GDM1 (cell line): ENCODE measurements at regions not wholly inside any gene's neighbourhood (a gene's known extent, or its start where the extent isn't known, plus 50 kb on each side); places are given as distances from the start of the nearest gene placed in this dataset.

Experiments
- DNase-seq: peaks from one replicate; lab custom pipeline; 2025; lab: John Stamatoyannopoulos, UW

DNA sequence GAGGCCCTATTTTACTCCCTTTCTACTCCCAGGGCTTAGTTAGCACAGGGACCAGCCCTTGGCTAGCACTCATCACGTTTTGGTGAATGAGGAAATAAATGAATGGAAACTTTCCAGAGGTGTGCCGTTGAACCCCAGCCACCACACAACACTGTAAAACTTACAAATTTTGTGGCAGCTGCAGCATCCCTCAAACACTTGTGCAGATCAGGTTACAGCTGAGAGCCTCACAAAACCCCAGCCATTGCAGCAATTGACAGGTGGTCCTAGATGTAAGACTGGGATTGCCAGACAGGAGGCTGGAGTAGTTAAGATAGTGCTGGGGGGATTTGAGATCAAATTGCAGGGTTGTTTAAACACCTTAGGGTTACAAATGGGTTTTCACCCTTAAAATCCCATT, 482.2 kb upstream of the KIF2A start:
- no peak for DNase-seq

DNA sequence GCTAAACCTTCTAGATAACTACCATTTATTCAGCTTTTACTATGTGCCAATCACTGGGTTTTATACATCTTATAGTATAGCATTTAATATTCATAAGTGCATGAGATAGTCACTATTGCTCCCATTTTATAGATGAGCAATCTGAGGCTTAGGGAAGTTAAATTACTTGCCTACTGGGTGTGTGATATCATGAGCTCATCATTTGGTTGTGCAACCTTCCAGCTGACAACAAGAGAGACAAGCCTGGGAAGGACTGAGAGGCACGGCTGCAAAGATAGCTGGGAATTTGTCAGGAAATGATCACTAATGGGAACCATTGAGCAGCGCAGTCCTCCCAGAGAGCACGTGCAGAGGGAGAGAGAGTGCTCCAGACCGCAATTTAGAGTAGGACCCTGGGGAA, 481.6 kb upstream of the KIF2A start:
- DNase-seq: no peak

DNA sequence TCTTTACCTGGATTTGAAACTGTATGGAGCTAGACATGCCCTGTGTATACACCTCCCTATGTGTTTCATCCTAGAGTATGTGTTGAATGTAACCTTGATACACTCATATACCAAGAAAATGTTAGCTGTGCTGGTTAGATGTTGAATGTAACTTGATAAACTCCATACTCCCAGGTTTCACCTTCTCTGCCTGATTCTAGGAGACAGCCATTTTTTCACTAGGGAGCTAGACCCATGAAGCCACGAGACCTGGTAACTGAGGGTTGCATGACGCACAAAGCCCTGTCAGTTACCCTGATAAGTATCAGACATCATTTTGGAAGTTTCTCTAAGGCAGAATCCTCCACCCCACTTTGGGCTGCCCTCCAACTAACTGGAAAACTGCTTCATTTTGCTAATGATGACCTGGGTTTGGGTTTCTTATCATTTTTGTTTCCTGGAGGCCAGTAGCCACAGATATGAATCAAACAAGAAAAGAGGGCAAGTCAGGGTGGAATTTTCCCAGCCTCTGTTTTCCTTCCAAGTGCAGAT, 478.5 kb upstream of the KIF2A start:
- DNase-seq: no peak

DNA sequence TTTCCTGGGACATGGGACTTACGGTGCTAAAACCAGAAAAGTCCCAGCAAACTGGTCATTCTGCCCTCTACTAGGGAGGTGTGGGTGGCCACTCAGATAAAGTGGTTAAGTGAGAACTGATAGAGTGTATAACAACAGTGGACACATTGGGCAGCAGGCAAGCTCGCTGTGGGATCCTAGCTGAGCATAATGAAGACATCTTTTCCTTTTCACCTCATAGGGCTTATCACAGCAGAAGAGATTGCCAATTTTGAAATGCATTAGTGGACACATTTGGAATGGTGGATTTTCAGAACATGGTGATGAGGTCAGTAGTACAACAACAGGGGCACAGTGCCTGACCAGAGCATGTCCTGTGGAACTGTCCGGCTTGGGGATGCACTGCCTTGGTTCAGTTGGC, 477.1 kb upstream of the KIF2A start:
- DNase-seq: no peak

DNA sequence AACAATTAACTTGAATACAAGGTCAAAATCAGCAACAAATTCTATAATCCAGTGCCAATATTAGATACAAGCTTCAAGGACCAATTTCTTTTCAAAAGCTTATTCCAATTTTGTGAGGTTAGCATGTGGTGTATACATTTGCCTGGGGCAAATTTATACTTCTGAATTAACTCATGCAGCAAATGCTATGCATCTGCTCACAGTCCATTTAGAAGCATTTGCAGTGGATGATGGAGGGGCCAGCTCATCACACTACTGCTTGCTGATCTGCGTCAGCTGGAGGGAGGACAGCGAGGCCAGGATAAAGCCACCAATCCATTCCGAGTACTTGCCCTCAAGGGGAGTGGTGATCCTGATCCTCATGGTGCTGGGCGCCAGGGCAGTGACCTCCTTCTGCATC, 474.3 kb upstream of the KIF2A start:
- DNase-seq: no peak

DNA sequence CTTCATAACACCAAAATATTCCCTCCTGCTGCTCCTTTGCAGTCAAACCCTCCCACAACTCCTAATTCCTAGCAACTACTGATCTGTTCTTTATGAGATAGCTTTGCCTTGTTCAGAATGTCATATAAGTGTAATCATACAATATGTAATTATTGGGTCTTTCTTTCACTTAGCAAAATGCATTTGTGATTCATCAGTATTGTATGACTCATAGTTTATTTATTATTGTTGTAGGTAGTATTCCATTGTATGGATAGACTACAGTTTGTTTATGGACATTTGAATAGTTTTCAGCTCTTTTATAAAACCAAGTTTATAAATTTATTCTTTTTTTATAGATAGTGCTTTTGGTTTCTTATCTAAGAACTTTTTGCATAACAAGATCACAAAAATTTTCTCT, 468.2 kb upstream of the KIF2A start:
- no peak for DNase-seq

DNA sequence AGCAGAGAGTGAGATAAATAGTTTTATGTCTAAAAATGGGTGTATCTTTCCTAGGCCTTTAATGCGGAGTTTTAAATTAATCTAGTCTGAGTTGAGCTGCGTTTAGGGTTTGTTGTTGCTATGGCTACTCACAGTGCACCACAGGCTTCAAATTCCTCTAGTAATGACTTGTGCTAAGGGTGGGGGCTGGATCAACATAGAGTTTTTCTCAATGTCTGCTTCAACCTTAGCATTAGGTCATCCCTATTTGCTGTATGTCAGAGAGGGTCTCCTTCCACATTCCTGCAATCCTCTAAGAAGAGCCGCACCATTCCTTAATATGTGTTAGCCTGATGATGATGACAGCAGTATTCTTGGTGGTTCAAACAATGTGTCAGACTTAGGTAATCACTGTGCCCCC, 465.6 kb upstream of the KIF2A start:
- no peak for DNase-seq

DNA sequence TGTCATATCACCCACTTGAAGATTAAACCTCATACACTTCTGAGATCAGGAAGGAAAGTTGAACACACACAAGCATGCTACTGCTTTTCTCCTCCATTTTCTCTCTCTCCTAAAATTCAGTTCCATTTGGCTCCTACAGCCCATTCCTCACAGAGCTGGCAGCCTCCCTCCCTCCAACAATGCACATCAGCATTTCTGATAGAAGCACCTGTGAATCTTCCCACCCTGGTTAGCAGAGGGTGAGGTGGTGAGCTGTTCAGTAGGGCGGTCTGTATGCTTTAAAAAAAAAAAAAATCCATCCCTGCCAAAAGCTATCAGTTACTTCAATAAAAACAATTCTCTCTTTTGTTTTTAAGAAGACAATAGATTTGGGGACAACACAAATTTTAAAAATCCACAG, 463.2 kb upstream of the KIF2A start:
- DNase-seq: no peak

DNA sequence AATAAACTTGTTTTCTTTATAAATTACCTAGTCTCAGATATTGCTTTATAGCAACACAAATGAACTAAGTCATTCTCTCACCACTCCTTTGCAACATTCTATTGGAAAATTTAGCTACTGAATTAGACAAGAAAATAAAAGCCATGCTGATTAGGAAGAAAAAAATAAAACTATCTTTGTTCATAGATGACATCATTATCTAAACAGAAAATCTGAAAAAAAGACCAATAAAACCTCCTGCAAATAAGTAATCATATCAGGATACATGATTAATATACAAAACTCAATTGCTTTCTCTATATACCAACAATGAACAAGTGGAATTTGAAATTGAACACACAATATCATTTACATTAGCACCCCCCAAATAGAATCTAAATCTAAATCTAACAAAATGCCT, 455.3 kb upstream of the KIF2A start:
- DNase-seq: no peak

DNA sequence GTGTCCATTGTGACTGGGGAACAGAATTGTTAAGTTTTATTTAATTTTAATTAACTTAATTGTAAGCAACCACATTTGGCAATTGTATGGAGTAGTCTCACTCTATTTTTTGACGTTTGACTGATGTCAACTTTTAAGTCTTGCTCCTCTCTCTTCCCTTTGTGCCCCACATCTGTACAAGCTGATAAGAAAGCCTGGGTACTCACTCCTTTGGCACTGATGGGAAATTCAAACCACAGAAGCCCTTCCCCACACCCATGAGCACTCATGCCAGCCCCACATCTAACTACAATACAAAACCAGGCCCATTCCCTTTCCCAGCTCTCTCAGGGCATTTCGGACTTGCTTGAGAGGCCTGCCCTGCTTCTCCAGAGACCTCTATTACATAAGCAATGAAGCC, 451.5 kb upstream of the KIF2A start:
- DNase-seq: no peak

DNA sequence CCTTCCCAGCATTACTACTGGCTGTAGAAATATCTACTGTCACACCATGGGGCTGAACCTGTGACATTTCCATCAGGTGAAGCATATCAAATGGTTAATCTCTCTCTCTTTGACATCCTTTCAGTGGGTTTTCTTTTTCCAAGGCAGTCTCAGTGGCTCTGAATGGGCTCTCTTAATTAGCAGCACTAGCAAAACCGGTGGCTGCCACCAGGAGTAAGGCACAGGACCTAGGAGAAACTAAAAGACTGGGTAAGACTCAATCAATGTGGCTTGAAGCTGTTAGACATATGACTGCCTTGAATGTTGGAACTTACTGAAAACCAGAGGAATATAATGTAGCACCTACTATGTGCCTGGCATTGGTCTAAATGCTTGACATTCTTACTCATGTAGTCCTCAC, 445.0 kb upstream of the KIF2A start:
- no peak for DNase-seq

DNA sequence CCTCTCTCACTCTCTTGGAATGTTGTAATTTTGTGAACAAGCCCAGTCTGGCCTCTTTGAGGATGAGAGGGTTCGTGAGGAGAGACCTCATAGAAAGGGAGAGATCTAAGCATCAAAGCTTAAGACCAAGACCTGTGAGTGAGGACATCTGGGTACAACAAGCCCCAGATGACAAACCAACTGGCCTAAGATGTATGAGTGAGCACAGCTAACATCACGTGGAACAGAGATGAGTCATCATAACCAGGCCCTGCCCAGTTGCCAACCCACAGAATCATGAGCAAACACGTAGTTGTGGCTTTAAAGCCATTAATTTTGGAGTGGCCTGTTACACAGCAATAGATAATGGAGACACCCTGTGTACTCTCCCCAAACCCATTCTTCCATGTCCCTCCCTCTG, 439.1 kb upstream of the KIF2A start:
- no peak for DNase-seq

DNA sequence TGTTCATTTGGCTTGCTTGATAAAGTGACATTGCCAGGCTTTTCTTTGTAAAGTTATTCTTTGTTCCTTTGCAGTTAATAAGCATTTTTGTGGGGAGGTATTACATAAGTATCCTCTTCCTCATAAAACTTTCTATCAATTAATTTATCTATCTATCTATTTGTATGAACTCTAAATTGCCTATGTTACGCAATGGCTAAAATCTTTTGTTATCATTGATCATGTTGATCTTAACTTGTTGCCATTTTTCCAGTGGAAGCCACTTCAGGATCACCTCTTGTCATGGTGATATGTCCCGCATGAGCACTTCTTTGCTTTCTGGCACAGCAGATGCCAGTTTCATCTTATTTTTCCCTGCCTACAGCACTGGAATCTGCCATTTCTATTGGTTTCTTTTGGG, 436.7 kb upstream of the KIF2A start:
- no peak for DNase-seq

DNA sequence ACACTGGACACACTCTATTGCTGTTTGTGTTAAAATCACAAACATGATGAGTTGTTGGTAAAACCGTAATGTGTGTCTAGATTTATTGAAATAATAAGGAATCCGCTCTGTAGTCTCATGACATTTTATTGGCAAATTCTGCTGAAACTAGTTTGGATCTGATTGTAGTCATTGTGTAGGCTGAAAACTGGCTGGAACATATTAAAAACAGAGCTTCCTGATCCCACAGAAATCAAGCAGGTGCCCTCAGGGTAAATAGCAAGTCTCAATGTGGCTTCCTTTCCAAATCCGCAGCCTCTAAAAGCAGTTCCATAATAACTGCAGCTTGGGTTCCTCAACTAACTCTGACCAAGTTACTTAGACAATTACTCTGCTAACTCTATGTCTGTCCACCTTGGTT, 427.5 kb upstream of the KIF2A start:
- DNase-seq: no peak

DNA sequence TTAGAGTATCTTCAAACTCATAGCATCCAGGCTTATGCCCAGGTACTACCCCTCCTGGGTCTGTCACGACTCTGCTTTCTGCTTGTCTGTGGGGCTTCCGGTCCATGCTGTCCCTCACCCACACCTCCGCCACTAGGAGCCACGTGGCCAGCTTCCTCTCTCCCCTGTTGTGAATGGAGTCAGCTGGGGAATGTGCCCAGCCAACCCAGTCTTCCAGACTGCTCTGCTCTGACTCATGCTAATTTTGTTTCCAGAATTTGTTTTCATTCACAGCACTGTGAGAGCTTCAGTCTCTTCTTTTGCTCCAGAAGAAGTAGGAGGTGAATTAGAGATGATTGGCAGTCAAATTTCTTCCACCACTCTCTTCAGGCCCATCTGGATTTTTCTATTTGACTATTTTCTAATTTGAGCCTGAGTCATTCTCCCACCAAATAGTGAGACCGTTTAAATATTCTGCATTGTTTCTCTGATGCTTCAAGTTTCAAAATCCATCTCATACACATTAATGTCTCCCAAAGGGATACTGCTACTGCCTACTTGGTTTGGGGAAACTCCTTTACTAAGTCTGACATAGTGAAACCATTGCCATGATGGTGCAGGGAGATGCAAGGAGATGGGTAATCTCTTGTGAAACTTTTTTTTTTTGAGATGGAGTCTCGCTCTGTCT, 424.1 kb upstream of the KIF2A start:
- DNase-seq: no peak

DNA sequence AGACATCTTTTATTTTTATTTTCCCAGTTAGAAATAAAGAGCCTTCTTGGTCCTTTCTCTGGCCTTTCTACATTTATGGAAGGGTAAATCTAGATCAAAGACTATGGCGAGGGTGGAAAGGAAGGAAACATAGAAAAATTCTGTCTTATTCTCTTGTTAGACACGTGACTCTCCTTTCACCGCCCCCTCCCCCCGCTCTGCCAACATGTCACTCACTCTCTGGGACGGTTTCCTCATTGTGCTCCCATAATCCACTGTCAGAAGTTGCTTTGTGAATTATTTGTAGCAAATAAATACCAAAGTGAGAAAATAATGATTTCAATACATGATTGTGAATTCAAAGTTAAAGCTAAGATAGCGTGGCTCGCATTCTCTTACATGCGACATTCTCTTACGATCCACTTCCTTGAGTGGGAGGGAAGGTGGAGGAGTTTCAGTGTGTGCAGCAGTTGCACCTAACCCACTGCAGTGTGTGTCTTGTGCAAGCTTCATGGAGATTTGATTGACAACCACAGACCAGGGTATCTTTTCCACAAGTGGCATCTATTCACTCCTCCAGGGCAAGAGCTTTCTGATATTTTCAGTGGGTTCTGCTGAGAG, 423.0 kb upstream of the KIF2A start:
- no peak for DNase-seq

DNA sequence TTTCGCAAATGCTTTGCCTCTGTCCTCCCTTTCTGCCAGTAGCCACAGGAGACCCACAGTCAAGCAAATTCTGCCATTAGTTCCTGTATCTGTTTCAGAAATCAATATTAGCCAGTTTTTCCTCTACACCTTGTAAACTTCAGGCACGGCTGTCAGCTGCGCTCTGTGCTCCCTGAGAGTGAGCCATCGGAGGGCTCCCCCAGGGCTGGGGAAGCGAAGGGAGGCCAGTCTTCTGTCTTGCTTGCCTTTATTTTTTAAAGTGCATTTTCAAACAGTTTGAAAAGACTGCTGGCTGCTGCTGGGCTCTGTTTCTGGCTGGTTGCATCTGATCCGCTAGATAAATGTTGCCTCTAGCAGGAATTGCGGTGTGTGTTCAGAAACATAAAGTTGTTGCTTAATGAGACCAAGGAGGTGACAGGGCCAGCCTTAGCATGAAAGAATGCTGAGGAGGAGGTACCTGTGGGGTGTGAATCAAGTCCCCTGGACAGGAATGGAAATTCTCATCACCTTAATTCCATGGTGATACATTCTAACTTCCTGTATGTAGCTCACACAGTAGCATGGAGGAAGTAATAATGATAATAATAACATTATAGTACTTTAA, 421.7 kb upstream of the KIF2A start:
- DNase-seq: no peak

DNA sequence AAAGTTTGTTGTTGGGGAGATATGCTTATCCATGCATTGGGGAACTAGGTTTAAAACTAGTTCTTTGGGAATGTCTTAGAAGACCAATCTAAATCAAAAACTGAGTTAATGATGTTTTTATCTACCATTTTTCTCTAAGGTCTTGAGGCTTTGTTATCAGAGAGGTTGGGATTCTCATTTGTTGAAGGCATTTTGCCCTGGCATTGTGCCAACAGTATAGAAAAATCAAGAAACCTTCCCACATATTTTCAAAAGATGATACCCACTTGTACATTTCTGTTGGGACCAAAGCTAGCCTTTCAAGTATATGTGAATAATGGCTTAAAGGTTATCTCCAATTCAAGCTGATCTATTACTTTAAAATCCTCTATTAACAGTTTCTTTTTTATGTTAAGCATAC, 419.8 kb upstream of the KIF2A start:
- no peak for DNase-seq

DNA sequence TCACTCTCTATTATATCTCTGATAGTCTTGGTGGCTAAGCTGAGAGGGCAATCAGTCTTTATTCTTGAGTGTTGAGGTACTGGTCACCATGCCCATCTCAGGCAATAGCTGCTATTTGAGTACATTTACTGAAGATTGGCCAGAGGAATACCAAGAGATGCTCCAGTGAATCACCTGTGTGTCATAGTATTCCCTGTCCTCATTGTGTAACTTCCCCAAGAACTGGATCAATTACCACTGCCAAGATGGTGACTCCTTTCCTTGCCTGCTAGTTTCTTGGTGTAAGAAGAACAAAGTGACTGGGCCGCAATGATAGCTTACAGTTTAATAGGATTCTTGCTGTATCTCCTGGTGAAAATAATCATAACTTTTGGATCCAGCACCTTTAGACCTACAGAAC, 418.7 kb upstream of the KIF2A start:
- DNase-seq: no peak

DNA sequence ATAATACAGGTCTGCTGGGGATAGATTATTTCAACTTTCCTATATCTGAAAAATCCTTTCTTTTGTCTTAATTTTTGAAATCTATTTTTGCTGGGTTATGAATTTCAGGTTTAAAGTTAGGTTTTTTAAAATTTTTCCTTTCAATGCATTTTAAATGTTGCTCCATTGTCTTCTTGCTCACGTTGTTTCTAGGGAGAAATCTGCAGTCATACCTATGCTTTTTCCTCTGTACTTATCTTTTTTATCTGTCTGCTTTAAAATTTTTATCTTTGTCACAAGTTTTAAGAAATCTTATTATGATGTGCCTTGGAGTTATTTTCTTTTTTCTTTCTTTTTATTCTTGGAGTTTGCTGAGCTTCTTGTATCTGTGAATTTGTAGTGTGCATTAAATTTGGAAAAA, 412.0 kb upstream of the KIF2A start:
- no peak for DNase-seq

DNA sequence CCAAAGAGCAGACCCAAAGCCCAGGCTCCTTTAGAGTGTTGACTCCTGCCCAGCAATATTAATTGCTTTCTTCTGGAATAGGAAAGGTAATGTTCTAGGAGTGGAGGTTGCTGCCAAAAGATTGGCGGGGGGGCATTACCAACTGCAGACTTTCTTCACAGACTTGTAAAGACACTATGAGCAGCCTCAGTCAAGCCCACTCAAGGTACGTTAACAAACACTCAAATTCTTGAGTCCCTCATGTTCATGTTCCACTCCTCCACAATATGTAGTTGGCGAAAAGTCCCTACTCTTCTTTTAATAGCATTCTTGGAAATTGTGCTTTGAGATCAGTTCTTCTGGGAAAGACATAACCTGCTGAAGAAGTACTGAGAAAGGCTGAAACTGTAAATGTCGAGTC, 409.2 kb upstream of the KIF2A start:
- no peak for DNase-seq

DNA sequence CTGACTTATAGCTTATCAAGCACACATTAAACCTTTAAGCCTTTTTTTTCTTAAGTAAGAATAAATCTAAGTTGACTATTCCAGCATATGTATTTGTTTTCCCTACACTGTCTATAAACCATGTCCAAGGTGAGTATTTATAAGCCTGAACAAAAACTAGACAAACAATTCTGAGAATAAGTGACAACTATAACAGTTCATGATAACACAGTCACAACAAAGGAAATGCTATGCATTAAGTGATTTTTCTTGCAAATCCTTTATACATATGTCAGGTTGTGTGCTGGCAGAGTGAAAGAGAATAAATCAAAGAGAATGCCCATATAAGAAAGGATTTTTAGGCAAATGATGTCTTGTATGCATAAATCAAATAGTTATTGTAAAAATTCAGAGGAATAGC, 408.8 kb upstream of the KIF2A start:
- no peak for DNase-seq

DNA sequence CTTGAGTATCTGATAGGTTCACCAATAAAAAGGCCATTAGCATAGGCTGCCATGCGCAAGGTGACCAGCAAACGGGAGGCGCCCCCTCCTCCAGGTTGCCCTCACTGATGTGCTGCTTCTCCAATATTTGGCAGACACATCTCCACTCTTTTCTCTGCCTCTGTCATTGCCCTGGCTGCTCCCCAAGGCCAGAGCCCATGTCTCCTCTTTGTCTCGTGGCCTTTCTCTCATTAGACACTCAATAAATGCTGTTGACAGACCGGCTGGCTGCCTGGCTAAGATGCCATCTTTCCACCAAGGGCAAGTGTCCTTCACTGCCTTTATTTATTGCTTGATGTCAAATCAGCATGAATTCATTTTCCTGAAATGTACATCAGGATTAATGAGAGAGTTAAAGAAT, 404.0 kb upstream of the KIF2A start:
- no peak for DNase-seq

DNA sequence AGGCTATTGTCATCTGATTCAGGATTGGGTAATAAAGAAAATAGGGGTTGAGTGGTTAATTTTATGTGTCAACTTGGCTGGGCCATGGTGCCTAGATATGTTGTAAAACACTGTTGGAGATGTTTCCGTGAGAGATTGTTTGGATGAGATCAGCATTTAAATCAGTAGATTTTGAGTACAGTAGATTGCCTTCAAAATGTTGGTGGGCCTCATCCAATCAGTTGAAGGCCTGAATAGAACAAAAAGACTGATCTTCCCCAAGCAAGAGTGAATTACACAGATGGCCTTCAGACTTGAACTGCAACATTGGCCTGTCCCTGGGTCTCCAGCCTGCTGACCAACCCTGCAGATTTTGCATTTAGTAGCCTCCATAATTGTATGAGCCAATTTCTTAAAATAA, 401.3 kb upstream of the KIF2A start:
- DNase-seq: no peak
